Heart left ventricle (tissue), 13 donors: ENCODE measurements at regions not wholly inside any gene's neighbourhood (a gene's known extent, or its start where the extent isn't known, plus 50 kb on each side); places are given as distances from the start of the nearest gene placed in this dataset.

Experiments
- POLR2A ChIP-seq, 2 donors: fragments of 450-650 bp; IDR thresholded peaks; one replicate each; pipeline ENCODE4 v1.6.1; 2017; ENCODE audit warnings: antibody characterized with exemption in 2 of 2, mild to moderate bottlenecking in 2 of 2, moderate library complexity in 2 of 2
- TF ChIP-seq, protein P1 (sequence below), 12 donors: fragments of 200-600 bp; sonication (generic) in 4 of 12; IDR thresholded peaks; one replicate each; pipeline versions ENCODE4 v1.5.0 to v1.8.0; 2018 to 2022; ENCODE audit warnings: antibody characterized with exemption in 12 of 12, mild to moderate bottlenecking in 5 of 12
- donor health status: ischemic (EF 13 %, LVEDD 7.1; RV severe dilation, severe dysfunction).
- donor health status: DM: no; HTN: yes; CAD: no.
- donor health status: DM: no; HTN: no; CAD: no.
- donor health status: ischemic (EF 25% LVEDD 6.9; RV normal size, moderate dysfunction).
- donor health status: ischemic (EF 25% LVEDD 5.7; RV mildly dilated, moderate dysfunction).
- donor health status: ischemic (EF 35%, LVEDD 5.7; RV mildly dilated, moderate dysfunction).
- donor health status: nonischemic (EF 11% LVEDD 7.7; RV severe dilation, severe dysfunction).
- donor health status: DM: yes; HTN: yes; CAD: no.
- donor health status: PGD.
- donor health status: ischemic (EF 29% LVEDD 5.4; RV normal size, mild dysfunction).
- donor health status: nonischemic (EF 23%, LVEDD 6.1; RV moderate dilation, normal function).

DNA sequence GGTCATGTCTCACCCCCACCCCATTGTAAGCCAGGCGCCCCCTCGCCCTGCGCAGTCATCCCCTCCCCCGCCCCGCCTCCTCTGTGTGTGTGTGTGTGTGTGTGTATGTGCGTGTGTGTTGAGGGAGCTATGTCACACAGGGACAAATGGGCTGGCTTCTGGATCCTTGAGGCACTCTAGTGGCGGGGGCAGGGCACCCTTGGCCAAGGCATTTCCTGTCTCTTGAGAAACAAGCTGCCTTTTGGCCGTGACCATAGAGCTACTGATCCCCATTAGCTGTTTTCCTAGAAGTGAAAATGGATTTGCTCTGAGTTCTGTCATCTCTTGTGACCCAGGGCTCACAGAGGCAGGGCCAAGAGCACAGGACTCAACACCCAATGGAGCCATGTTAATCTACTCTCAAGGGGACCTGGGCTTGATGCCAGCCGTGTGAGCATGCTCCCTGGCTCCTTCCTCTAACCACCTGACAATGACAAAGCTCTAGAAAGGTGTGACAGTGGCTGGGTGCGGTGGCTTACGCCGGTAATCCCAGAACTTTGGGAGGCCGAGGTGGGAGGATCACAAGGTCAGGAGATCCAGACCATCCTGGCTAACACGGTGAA is 162.5 kb upstream of the BCOR start:
- TF ChIP-seq, protein P1, sequence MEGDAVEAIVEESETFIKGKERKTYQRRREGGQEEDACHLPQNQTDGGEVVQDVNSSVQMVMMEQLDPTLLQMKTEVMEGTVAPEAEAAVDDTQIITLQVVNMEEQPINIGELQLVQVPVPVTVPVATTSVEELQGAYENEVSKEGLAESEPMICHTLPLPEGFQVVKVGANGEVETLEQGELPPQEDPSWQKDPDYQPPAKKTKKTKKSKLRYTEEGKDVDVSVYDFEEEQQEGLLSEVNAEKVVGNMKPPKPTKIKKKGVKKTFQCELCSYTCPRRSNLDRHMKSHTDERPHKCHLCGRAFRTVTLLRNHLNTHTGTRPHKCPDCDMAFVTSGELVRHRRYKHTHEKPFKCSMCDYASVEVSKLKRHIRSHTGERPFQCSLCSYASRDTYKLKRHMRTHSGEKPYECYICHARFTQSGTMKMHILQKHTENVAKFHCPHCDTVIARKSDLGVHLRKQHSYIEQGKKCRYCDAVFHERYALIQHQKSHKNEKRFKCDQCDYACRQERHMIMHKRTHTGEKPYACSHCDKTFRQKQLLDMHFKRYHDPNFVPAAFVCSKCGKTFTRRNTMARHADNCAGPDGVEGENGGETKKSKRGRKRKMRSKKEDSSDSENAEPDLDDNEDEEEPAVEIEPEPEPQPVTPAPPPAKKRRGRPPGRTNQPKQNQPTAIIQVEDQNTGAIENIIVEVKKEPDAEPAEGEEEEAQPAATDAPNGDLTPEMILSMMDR (IDR thresholded peaks at IDR 0.05): no peak
- no peak for TF ChIP-seq POLR2A (IDR thresholded peaks at IDR 0.05)
